ENCODE measurements at regions not wholly inside any gene's neighbourhood (a gene's known extent, or its start where the extent isn't known, plus 50 kb on each side); places are given as distances from the start of the nearest gene placed in this dataset.

- Histone ChIP-seq H3K9me1 (ENCODE audit: control insufficient read depth, extremely low read depth, insufficient read depth, low read length) (no peaks in the 10 kb centered on the region), H3K4me2 (ENCODE audit: control insufficient read depth, extremely low read depth, insufficient read depth, low read depth, low read length) (no peak overlapping the region), H3K9ac (ENCODE audit: control insufficient read depth, extremely low read depth, insufficient read depth, low read length) (no peak overlapping the region), H3K4me3 (ENCODE audit: control insufficient read depth in 2 of 3, extremely low read depth in 1 of 3, insufficient read depth in 2 of 3, low read depth in 1 of 3, low read length in 3 of 3) (no peak overlapping the region), H3K9me3 (ENCODE audit: control insufficient read depth, low read depth, low read length) (no peaks in the 10 kb centered on the region), H3K79me2 (ENCODE audit: control insufficient read depth, insufficient read depth, low read length) (no peaks in the 10 kb centered on the region), H3K27me3 (ENCODE audit: control insufficient read depth, extremely low read depth, insufficient read depth, low read length) (no peaks in the 10 kb centered on the region), H3K4me1 (ENCODE audit: control insufficient read depth, extremely low read depth, insufficient read depth, low read length) (no peaks in the 10 kb centered on the region), H4K20me1 (ENCODE audit: control insufficient read depth, extremely low read depth, insufficient read depth, low read length) (no peaks in the 10 kb centered on the region), H3K36me3 (ENCODE audit: control insufficient read depth in 2 of 2, extremely low read depth in 1 of 2, insufficient read depth in 2 of 2, low read length in 2 of 2) (no peaks in the 10 kb centered on the region), H2AFZ (ENCODE audit: control insufficient read depth, low read length) (no peak overlapping the region), H3K27ac (ENCODE audit: control insufficient read depth, insufficient read depth, low read length) (no peak overlapping the region)
- TF ChIP-seq EZH2 (IDR thresholded peaks at IDR 0.05; ENCODE audit: low read length) = no peak
- no peak for TF ChIP-seq CTCF (optimal IDR thresholded peaks at IDR 0.05 in 1 of 3, IDR thresholded peaks at IDR 0.05 in 1 of 3, conservative IDR thresholded peaks at IDR 0.05 in 1 of 3; ENCODE audit: extremely low read depth in 1 of 3, insufficient read depth in 2 of 3, low read length in 3 of 3)
- DNase-seq (ENCODE audit: low read depth, low spot score) (no peak), FAIRE-seq (no peak)
- dilution Hi-C loops (cut with MboI; ENCODE audit: extremely low pct_ligation_motif_present, low sequenced_read_pairs) = no loop called here
These were observed 386.6 kb upstream of the FGF16 start for GRCh38 chrX:77060572-77060971.

GRCh38 chrX:77061022-77061421 lies 386.2 kb upstream of the FGF16 start:
- Histone ChIP-seq H3K4me2 (ENCODE audit: control insufficient read depth, extremely low read depth, insufficient read depth, low read depth, low read length) (no peak overlapping the region), H3K9ac (ENCODE audit: control insufficient read depth, extremely low read depth, insufficient read depth, low read length) (no peak overlapping the region), H3K27ac (ENCODE audit: control insufficient read depth, insufficient read depth, low read length) (no peak overlapping the region), H3K4me1 (ENCODE audit: control insufficient read depth, extremely low read depth, insufficient read depth, low read length) (no peaks in the 10 kb centered on the region), H3K4me3 (ENCODE audit: control insufficient read depth in 2 of 3, extremely low read depth in 1 of 3, insufficient read depth in 2 of 3, low read depth in 1 of 3, low read length in 3 of 3) (no peak overlapping the region), H3K9me1 (ENCODE audit: control insufficient read depth, extremely low read depth, insufficient read depth, low read length) (no peaks in the 10 kb centered on the region), H3K9me3 (ENCODE audit: control insufficient read depth, low read depth, low read length) (no peaks in the 10 kb centered on the region), H2AFZ (ENCODE audit: control insufficient read depth, low read length) (no peak overlapping the region), H3K27me3 (ENCODE audit: control insufficient read depth, extremely low read depth, insufficient read depth, low read length) (no peaks in the 10 kb centered on the region), H3K36me3 (ENCODE audit: control insufficient read depth in 2 of 2, extremely low read depth in 1 of 2, insufficient read depth in 2 of 2, low read length in 2 of 2) (no peaks in the 10 kb centered on the region), H4K20me1 (ENCODE audit: control insufficient read depth, extremely low read depth, insufficient read depth, low read length) (no peaks in the 10 kb centered on the region), H3K79me2 (ENCODE audit: control insufficient read depth, insufficient read depth, low read length) (no peaks in the 10 kb centered on the region)
- FAIRE-seq (no peak), DNase-seq (ENCODE audit: low read depth, low spot score) (no peak)
- dilution Hi-C loops (cut with MboI; ENCODE audit: extremely low pct_ligation_motif_present, low sequenced_read_pairs) = no loop called here
- TF ChIP-seq CTCF (optimal IDR thresholded peaks at IDR 0.05 in 1 of 3, IDR thresholded peaks at IDR 0.05 in 1 of 3, conservative IDR thresholded peaks at IDR 0.05 in 1 of 3; ENCODE audit: extremely low read depth in 1 of 3, insufficient read depth in 2 of 3, low read length in 3 of 3) (no peak), EZH2 (IDR thresholded peaks at IDR 0.05; ENCODE audit: low read length) (no peak)
